ENCODE measurements at regions not wholly inside any gene's neighbourhood (a gene's known extent, or its start where the extent isn't known, plus 50 kb on each side); places are given as distances from the start of the nearest gene placed in this dataset.
A peak's percentile ranks its signal among the peaks of the same experiment; 100 is the strongest.

DNA sequence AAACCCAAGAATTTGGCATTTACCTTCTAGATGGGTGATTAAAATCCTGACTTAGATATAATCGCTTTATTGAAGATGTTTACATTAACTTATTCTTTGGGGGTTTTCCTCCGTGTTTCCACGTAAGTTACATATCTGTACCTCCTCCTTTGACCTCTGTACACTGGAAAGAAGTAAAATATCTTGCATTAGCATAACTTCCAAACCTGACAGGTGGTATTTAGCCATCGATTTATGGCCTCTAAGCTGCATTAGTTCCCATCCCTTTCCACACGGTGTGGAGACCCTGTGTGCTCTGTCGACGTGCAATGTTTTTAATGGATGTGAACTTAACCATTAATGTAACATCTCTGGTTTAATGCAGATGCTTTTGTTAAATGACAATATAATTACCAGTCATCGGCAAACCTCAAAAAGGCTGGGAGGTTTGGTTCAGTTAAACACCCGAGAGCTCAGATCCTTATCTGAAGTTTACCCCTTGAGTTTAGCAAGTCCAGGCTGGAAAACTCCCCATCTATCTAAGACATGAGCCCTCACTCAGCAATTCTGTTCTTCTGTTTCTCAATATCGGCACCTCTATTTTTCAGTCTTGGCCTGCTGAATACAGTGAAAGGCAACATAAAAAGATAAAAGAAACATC is 295.2 kb downstream of the GATA3 start:
- H3K27me3 ChIP-seq, result no peaks in the 10 kb centered on the region
- no peaks in the 10 kb centered on the region for H4K20me1 ChIP-seq
- H3K4me3 ChIP-seq, result no peak overlapping the region
- TF ChIP-seq Cebpa-rat (IDR thresholded peaks at IDR 0.05), result no peak
- no peaks in the 10 kb centered on the region for H3K4me1 ChIP-seq
- H3K9ac ChIP-seq, result no peak overlapping the region
- no peak overlapping the region for H3K27ac ChIP-seq
- no peaks in the 10 kb centered on the region for H3K9me3 ChIP-seq
- H3K36me3 ChIP-seq, result no peaks in the 10 kb centered on the region
- H3K4me2 ChIP-seq, result no peak overlapping the region

DNA sequence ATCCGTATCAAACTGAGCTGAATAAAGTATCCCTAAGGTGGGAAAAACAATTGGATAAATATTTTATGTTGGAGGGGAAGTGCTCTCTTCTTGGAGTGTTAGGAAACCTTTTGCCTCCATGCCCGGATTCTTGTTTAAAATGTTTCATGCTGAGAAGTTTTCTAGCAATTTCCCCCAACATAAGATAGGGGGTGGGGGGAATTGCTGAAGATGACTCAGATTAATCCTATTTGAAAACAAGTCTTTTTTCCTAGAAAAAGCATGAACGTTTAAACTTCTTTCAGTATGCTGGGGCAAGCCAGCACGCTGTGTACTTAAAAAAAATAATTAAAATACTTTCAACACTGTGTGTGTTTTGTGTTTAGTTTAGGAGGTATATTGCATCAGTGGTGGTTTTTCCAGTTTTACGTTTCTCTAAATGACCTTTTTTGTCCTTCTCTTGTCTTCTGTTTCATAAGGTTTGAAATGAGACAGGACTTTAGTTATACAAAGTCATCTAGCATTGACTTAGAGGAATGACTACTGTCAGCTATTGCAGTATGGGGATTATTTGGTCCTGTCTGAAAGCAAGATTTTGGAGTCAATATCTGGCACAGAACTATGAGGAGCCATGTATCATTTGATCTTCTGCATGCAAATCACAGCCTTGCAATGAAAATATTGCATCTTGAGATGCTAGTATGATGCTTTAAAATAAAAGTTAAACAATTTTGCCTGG is 295.9 kb downstream of the GATA3 start:
- Histone ChIP-seq H3K9ac (no peak overlapping the region), H3K27ac (no peak overlapping the region)

DNA sequence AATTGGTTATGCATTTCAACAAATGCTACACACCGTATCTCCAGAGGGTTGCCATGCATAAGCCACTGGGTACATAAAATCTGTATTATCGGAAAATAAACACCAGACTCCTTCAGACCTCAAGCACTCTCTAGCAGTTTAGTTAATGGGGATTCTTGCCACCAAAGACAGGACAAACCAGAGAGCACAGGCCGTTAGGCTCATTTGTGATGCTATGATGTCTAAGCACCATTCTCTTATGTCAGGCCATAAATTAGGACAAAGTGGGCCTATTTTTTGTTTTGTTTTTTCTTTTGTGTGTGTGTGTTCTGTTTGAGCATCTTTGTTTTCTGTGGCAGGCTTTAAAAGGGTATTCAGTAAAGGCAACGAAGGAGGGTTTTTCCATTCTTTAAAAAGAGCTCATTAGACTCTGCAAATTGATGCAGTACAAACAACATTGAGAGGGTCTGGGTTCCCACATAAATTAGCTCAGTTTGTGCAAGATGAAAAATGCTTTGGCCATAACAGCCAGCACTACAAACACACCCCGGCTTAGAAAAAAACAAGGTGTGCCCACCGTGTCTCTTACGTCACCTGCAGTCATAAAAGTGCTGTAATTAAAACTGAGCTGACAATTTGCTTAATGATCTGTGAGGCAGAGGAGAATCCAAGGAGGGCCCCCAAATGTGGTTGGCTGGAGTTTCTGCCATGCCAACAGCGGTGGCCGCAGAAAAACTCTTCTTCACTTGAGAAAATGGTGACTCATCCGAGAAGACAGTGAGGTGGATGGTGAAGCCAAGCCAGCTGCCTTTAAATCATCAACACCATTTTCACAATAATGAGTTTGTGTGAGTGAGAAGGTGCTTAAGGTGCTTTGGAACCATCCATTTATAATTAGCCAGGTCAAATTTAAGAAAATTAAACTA is 297.9 kb downstream of the GATA3 start:
- Histone ChIP-seq H3K4me2 (no peak overlapping the region), H4K20me1 (no peaks in the 10 kb centered on the region), H3K9ac (no peak overlapping the region), H3K4me1 (no peaks in the 10 kb centered on the region), H3K27ac (no peak overlapping the region), H3K27me3 (no peaks in the 10 kb centered on the region), H3K9me3 (no peaks in the 10 kb centered on the region), H3K36me3 (no peaks in the 10 kb centered on the region), H3K4me3 (no peak overlapping the region)
- TF ChIP-seq Cebpa-rat (IDR thresholded peaks at IDR 0.05), result no peak

More for the DNA sequence above, 295.9 kb downstream of the GATA3 start:
- Histone ChIP-seq H3K4me2 (no peak overlapping the region), H3K9me3 (no peaks in the 10 kb centered on the region), H4K20me1 (no peaks in the 10 kb centered on the region), H3K4me3 (no peak overlapping the region), H3K4me1 (no peaks in the 10 kb centered on the region), H3K27me3 (no peaks in the 10 kb centered on the region), H3K36me3 (no peaks in the 10 kb centered on the region)
- TF ChIP-seq Cebpa-rat (IDR thresholded peaks at IDR 0.05), result no peak

DNA sequence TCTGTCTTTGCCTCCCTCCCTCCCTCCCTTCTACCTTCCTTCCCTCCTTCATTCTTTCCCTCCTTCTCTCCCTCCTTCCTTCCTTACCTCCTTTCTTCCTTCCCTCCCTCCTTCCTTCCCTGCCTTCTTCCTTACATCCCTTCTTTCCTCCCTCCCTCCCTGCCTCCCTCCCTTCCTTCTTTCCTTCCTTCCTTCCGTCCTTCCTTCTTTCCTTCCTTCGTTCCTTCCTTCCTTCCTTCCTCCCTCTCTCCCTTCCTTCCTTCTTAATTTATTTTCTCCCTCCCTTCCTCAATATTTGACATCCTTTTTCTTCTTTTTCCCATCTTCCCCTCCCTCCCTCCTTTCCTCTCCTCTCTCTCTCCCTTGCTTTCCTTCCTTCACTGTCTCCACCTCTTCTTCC is 301.8 kb downstream of the GATA3 start:
- Histone ChIP-seq H3K27ac (no peak overlapping the region), H3K9me3 (peaks cover 6% of the 10 kb centered on the region), H4K20me1 (no peaks in the 10 kb centered on the region)

DNA sequence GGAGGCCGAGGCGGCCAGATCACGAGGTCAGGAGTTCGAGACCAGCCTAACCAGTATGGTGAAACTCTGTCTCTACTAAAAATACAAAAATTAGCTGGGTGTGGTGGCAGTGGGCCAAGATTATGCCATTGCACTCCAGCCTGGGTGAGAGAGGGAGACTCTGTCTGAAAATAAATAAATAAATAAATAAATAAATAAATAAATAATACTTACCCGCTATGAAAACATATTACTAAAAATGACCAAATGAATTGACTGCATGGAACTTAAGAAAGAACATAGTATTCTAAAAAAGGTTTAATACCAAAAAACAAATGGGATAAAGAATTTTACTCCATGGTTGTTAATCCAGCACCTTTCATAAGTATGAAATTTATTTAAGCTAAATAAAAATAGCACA is 305.0 kb downstream of the GATA3 start:
- TF ChIP-seq Cebpa-rat (IDR thresholded peaks at IDR 0.05), result no peak
- peaks cover 37% of the 10 kb centered on the region for H3K4me1 ChIP-seq

More for the DNA sequence above, 301.8 kb downstream of the GATA3 start:
- TF ChIP-seq Cebpa-rat (IDR thresholded peaks at IDR 0.05), result no peak
- H3K4me3 ChIP-seq, result no peak overlapping the region
- H3K4me2 ChIP-seq, result 0 out of 2 replicates have a peak overlapping the region, but pooled peaks have one; percentile 3
- H3K36me3 ChIP-seq, result no peaks in the 10 kb centered on the region
- no peaks in the 10 kb centered on the region for H3K27me3 ChIP-seq
- H3K9ac ChIP-seq, result no peak overlapping the region
- peaks cover 17% of the 10 kb centered on the region for H3K4me1 ChIP-seq

DNA sequence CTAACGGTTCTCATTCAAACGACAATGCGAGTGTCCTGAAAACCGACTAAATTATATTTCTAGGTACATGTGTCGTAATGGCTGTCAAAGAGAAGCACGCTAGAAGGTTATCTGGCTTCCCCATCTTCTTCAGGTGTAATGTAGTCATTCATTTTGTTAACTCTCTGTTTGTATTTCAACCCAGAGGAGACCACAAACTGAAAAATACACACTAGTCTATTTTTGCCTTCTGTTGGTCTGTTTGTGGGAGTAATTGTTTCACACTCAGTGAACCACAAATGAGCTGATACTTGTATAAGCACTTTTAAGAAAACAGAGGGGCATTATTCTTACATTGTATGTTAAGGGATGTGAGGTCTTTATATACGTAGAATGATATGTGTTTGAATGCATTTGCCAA is 305.9 kb downstream of the GATA3 start:
- H3K4me1 ChIP-seq, result peaks cover 39% of the 10 kb centered on the region
- H3K4me2 ChIP-seq, result peak overlapping the region; percentile 60
- no peaks in the 10 kb centered on the region for H3K27me3 ChIP-seq
- peak overlapping the region; percentile 0; the same call in 1 of the 2 replicates for H3K27ac ChIP-seq
- no peaks in the 10 kb centered on the region for H3K36me3 ChIP-seq
- H4K20me1 ChIP-seq, result no peaks in the 10 kb centered on the region
- TF ChIP-seq Cebpa-rat (IDR thresholded peaks at IDR 0.05), result no peak
- peaks cover 6% of the 10 kb centered on the region for H3K9me3 ChIP-seq
- no peak overlapping the region for H3K4me3 ChIP-seq
- H3K9ac ChIP-seq, result no peak overlapping the region

More for the DNA sequence above, 305.0 kb downstream of the GATA3 start:
- Histone ChIP-seq H3K4me3 (no peak overlapping the region), H3K27me3 (no peaks in the 10 kb centered on the region), H3K4me2 (no peak overlapping the region; the same call in 1 of the 2 replicates), H3K36me3 (no peaks in the 10 kb centered on the region), H3K9me3 (peaks cover 6% of the 10 kb centered on the region), H3K9ac (no peak overlapping the region), H4K20me1 (no peaks in the 10 kb centered on the region), H3K27ac (no peak overlapping the region)

DNA sequence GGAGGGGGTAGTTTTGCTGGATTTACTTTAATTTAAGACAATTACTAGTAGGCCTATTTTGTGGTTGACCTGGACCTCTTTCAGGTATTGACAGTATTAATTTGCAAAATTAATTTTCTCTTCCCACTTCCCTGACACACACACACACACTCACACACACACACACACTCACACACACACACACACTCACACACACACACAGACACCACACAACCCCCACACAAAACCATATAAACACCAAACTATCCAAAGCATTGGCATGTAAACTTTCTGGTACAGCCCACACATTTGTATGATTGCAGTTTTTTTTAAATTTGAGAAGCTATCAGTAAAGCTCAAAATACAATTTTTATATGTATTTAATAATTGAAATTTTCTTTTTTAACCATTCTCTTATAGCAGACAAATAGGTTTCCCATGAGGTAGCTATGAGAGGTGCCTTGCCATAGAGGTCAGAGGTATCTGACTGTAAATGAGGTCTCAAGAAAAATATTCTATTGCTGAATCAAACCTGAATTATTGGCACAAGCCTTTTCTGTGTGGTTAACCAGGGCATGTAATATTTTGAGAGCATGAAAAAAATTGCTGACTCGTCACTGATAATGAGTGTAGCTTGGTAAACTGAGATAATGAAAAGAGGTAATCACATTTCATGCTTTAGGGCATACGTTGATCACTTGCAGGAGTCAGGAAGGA is 306.5 kb downstream of the GATA3 start:
- no peak overlapping the region for H3K4me3 ChIP-seq
- peaks cover 6% of the 10 kb centered on the region for H3K9me3 ChIP-seq
- peak overlapping the region; percentile 60 for H3K4me2 ChIP-seq
- H3K27me3 ChIP-seq, result no peaks in the 10 kb centered on the region
- H3K9ac ChIP-seq, result no peak overlapping the region
- H3K36me3 ChIP-seq, result no peaks in the 10 kb centered on the region
- no peak overlapping the region for H3K27ac ChIP-seq
- peaks cover 45% of the 10 kb centered on the region for H3K4me1 ChIP-seq
- TF ChIP-seq Cebpa-rat (IDR thresholded peaks at IDR 0.05), result no peak
- H4K20me1 ChIP-seq, result no peaks in the 10 kb centered on the region

DNA sequence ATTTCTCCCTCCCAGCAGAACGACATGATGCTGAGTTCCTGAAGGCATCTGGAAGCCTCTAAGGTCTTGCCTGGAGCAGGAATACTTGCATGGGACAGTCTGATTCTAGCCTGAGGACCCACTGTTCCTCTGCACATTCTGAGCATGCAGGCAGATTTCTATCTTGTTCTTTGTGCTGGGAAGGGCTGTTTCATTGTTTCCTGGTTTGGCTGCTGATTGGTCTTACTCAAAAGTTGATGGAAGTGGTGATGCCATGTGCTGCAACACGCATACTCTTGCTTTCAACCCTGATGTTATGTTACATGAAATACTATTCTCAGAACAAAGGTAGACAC is 307.0 kb downstream of the GATA3 start:
- H3K4me2 ChIP-seq, result peak overlapping the region; percentile 60
- H3K4me3 ChIP-seq, result no peak overlapping the region
- no peaks in the 10 kb centered on the region for H3K27me3 ChIP-seq
- H3K9ac ChIP-seq, result no peak overlapping the region
- H4K20me1 ChIP-seq, result no peaks in the 10 kb centered on the region
- H3K27ac ChIP-seq, result no peak overlapping the region
- peaks cover 50% of the 10 kb centered on the region for H3K4me1 ChIP-seq
- H3K9me3 ChIP-seq, result peaks cover 6% of the 10 kb centered on the region
- no peak for TF ChIP-seq Cebpa-rat (IDR thresholded peaks at IDR 0.05)
- H3K36me3 ChIP-seq, result no peaks in the 10 kb centered on the region

Measured in BLaER1 (cell line).